Jurkat, Clone E6-1 (cell line): ENCODE measurements at regions not wholly inside any gene's neighbourhood (a gene's known extent, or its start where the extent isn't known, plus 50 kb on each side); places are given as distances from the start of the nearest gene placed in this dataset.
"Not testable (repeated sequence)": the region's sequence is repeated elsewhere in the genome, so short reads cannot be mapped to it uniquely, and the experiment has no call there.

Source experiments
- DNase-seq: peaks from one replicate; pipeline ENCODE4 v3.0.0-alpha.2; 2011; ENCODE audit warnings: low read depth, low spot score
- H3K4me3 ChIP-seq: 2 replicates; pipeline ENCODE4 v1.5.1; 2011; ENCODE audit warnings: mild to moderate bottlenecking, low read length, control low read depth, moderate library complexity

DNA sequence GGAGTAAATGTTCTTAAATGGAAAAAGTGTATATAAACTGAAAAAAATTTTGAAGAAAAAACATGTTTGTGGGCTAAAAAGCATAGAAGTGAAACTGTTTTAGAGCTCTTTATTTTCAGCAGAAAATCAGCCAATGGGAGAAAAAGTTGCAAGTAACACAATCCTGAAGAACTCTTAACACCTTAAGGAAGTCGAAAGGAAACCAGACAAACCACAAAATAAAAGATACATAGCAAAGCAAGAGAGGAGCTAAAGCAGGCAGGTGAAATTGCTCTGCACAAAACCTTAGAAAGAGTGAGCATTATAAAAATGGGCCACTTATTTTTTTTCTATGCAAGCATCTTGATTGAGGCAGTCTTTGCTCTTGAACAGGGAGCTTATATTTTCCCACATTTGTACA, 300.5 kb downstream of the RAP2B start:
- no peak overlapping the region for H3K4me3 ChIP-seq
- peak; percentile 23 for DNase-seq

DNA sequence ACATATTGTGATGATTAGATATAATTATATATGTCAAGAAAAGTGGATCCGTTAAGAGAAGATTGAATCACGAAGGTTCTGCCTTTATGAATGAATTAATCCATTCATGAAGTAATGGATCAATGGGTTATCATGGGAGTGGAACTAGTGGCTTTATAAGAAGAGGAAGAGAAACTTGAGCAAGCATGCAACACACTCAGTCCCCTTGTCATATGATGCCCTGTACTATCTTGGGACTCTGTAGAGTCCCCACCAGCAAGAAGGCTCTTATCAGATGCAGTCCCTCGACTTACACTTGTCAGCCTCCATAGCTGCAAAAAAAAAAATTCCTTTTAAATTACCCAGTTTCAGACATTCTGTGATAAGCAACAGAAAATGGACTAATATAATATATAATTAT, 301.9 kb downstream of the RAP2B start:
- no peak for DNase-seq

DNA sequence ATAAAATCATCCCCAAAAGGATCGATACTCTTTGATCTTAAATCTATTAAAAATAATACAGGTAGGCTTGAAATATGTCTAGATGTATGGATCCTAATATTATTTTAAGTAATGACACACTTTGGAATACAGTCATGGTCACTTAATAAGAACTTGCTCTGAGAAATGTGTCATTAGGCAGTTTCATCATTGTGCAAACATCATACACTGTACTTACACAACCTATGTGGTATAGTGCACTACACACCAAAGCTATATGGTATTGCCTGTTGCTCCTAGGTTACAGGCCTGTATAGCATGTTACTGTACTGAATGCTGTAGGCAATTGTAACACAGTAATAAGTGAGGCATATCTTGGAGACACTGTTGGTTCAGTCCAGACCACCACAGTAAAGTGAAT, 307.1 kb downstream of the RAP2B start:
- H3K4me3 ChIP-seq, result no peak overlapping the region
- DNase-seq, result no peak

More for the DNA sequence above, 301.9 kb downstream of the RAP2B start:
- no peak overlapping the region for H3K4me3 ChIP-seq

DNA sequence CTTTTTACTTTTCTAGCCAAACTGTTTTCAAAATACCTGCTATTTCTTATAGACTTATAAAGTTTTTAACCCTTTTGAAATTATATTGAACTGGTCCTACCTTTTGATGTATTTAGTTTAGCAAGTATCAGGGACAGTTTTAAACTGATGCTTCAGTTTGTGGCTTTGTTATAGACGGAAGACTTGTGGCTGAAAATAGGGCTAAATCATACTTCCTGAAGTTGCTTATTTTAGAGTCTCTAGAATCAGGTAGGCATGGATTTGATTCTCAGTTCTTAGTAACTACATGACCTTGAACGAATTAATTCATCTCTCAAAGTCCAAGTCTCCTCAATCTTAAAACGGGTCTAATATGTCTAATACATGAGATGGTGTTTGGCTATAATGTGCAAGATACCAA, 322.8 kb downstream of the RAP2B start:
- H3K4me3 ChIP-seq, result no peak overlapping the region
- DNase-seq, result no peak

DNA sequence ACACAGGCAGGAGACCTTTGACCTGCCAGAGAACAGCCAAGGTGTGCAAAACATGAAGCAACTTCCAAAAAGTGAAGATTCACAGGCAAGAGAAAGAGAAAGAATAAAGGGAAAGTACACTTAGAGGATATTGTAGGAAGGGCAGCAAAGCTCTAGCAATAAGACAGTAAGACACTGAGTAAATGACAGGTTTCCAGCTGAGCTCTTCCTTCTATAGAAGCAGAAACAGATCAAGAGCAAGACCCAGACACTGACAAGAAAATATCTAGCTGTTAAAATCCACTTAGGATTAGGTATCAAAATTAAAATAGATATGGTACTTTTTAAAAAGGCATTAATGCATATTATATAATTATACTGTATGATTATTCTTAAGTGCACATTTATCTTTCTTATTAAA, 333.4 kb downstream of the RAP2B start:
- no peak overlapping the region for H3K4me3 ChIP-seq
- DNase-seq, result no peak

DNA sequence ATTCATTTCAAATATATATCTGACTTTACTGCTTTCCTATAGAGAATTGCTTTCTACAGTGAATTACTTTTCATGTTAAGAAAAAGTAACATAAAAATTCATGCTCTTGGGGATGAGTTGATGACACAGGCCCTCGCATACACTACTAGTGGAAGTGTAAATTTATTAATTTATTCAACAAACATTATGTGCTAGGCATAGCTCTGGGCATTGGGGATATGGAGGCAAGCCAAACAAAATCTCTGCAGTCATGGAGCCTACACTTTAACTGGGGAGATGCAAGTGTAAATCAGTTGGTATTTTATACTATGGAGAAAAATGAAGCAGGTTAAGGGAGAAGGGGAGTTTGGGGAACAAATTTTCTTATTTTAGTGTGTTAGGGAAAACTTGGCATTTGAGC, 340.7 kb downstream of the RAP2B start:
- H3K4me3 ChIP-seq, result no peak overlapping the region
- no peak for DNase-seq

DNA sequence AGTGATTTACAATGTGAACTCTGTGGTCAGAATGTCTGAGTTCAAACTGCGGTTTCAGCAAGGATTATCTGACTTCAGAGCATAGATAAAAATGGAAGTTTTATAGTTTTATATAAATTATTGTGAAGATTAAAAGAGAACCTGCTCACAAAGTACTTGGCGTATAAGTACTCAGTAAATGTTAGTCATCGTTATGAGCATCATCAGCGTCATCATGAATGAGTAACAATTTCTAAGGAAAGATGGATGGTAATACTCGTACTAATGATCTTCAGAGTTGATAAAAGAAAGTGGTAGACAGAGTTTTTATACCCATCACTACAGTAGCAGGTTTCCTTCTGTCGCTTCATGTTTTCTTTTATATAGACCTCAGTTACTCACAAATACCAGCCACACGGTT, 341.8 kb downstream of the RAP2B start:
- no peak for DNase-seq
- no peak overlapping the region for H3K4me3 ChIP-seq

DNA sequence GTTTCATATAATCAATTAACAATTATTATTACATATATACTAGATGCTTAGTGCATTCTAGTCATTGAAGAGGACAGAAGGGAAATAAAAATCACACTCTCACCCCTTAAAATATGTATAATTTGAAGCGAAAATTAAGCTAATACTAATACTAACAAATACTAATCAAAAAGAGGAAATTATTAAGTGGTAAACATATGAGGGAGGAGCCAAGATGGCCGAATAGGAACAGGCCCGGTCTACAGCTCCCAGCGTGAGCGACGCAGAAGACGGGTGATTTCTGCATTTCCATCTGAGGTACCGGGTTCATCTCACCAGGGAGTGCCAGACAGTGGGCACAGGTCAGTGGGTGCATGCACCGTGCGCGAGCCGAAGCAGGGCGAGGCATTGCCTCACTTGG, 344.2 kb downstream of the RAP2B start:
- H3K4me3 ChIP-seq, DNase-seq: not testable (repeated sequence)

DNA sequence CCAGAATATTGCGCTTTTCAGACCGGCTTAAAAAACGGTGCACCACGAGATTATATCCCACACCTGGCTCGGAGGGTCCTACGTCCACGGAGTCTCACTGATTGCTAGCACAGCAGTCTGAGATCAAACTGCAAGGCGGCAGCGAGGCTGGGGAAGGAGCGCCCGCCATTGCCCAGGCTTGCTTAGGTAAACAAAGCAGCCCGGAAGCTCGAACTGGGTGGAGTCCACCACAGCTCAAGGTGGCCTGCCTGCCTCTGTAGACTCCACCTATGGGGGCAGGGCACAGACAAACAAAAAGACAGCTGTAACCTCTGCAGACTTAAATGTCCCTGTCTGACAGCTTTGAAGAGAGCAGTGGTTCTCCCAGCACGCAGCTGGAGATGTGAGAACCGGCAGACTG, 344.7 kb downstream of the RAP2B start:
- not testable (repeated sequence) for DNase-seq, H3K4me3 ChIP-seq

DNA sequence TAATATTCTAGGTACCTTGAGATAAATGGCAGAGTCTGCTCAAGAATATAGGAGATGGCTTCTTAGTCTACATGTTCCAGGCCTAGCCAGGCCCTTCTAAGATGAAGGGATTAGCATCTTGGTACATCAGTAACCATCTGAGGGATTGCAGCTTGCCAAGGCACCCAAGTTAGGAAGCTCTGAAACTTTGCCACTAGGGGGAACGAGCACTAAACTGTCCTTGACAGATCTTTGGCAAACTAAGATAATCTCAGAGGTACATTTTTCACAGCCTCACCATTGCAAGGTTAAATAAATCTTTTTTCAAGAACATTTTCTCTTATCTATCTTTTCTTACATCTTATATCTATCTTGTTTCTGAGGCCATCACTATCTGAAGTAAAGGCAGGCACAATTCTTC, 351.2 kb downstream of the RAP2B start:
- H3K4me3 ChIP-seq, result no peak overlapping the region
- DNase-seq, result peak; percentile 8

DNA sequence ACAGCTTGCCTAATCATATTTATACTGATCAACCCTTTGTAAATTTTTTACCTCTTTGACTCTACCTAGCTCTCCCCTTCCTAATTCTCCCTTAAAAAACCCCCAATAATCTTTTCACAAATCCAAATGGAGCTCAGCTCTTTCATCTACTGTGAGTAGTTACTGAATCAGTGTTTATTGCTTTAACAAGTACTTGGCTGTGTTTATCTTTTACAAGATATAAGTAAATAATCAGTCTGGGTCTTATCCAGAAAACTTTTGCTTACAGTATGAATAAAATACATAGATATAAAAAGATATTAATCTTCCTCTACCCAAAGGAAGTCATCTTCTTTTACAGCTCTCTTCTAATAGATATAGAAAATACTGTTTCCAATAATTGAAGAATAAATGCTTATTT, 366.4 kb downstream of the RAP2B start:
- no peak overlapping the region for H3K4me3 ChIP-seq
- DNase-seq, result no peak

DNA sequence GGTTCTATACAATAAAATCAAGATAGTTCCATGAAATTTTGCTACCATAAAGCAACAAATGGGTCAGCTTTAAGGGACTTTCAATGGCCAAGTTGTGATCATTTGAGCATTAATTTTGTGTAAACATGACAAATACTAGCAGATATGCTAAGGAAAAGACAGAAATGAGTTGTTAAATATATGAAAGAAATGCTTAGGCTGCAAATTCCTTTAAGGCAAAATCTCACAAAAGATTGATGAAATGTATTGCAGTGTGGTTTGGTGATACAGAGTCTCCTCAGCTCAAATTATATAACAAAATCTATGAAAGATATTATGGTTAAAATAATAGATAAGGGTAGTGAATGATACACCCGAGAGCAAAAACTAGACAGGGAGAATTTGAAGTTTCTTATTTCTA, 377.2 kb downstream of the RAP2B start:
- H3K4me3 ChIP-seq, result no peak overlapping the region
- no peak for DNase-seq

DNA sequence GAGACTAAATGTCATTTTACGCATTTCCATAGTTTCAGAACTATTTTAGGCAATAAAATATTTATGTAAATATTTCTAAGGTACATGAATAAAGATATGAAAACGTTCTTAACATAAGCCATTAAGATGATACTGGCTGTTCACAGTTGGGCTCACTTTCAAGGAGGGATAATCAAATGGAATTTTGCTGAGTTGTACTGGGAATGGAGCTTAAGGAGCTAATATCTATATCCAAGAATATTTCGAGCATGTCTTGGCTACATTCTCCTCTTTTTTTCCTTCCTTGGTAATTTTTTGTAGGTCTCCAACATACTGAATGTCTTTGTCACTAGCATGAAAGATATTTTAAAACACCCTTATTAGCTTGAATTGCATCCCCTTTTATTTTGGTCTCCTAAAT, 383.4 kb downstream of the RAP2B start:
- no peak overlapping the region for H3K4me3 ChIP-seq
- DNase-seq, result no peak

DNA sequence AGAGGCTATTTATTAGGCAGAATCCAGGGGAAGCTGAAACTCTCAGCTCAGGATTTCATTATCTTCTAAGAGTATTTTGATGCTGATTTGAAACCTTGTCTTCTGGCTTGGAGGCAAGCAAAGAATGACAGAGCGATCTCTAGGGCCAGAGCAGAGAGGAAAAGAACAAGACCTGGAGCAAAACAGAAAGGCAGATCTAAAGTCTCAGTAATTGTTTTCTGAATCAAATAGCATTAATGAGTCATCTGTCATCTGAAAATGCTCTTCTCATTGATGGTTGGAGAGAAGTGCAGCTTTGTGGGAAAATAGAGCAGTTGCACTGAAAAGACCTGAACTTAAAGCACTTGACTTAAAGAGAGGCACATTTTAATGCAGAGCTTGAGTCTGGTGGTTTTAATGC, 385.9 kb downstream of the RAP2B start:
- H3K4me3 ChIP-seq, result no peak overlapping the region
- no peak for DNase-seq

DNA sequence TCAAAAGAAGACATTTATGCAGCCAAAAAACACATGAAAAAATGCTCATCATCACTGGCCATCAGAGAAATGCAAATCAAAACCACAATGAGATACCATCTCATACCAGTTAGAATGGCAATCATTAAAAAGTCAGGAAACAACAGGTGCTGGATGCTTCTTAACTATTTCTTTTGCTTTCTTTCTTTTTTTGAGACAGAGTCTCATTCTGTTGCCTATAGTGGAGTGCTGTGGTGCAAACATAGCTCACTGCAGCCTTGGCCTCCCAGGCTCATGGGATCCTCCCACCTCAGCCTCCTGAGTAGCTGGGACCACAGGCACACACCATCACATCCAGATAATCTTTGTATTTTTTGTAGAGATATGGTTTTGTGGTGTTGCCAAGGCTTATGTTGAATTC, 387.7 kb downstream of the RAP2B start:
- H3K4me3 ChIP-seq, DNase-seq: not testable (repeated sequence)

DNA sequence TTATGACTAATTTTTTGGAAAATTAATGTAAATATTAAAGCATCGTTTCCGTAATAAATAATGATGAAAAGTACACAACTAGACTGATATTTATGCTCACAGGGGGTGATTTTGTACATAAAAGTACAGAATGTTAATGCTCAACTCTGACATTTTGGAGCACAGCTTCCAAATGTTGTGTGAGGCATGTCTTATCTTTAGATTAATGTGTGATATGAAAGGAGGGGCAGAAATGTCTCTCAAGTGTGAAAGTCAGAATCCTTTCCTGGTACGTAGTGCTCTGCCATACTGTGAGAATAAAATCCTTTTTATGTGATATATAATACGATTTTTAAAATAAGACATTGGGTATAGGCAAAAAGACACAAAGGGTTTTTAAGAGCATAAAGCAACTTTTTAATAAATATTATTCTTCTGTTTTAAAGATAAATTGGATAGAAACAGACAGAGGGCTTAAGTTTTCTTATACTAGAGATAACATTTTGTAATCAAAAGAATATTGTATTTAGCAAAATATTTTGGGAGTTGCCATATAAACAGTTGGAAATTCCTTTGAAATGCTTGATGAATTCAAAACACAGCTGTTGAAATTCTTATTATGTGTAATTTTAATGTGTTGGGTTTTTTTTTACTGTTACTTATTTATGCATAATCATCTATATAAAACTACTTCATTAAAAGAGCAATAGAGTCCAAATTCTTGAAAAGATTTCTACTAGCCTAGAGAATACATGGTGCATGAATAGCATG, 389.7 kb downstream of the RAP2B start:
- no peak overlapping the region for H3K4me3 ChIP-seq

DNA sequence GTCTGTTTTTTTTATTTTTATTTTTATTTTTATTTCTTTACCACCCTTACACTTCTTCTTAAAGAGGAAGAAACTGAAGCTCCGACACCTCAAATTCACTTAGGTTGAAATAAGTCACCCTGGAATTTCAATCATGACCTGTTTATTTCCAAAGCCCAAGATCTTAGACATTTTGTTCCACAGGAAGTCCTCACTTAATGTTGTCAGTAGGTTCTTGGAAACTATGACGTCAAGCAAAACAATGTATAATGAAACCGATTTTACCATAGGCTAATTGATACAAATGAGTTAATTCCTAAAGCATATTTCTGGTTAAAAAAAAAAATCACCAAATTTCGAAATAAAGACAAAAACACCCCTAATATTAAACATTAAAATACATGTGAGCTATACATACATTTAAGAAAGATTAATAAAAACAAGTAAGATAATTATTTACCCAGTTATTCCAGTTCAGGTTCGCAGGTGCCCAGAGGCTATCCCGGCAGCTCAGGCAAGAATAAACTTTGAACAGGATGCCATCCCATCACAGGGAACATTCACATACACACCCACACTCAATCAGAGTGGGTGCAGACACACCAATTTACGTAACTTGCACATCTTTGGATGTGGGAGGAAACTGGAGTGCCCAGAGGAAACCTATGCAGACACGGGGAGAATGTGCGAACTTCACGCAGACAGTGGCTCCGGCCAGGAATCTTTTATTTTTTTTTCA, 391.0 kb downstream of the RAP2B start:
- no peak for DNase-seq

More for the DNA sequence above, 389.7 kb downstream of the RAP2B start:
- no peak for DNase-seq

DNA sequence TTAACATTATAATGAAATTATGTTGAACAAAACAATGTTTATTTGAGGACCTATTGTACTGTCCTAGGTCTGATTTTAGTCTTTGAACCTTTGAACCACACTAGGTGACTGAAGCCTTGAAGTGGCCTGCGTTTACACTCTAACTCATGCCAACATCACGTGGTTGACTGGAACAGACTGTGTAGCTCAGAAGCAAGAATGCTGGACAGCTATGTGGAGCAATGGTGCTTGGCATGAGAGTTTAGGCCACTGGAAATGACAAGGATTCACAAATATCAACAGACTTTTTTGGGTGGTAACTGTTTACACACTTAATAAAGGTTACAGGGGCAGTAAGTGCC, 391.5 kb downstream of the RAP2B start:
- DNase-seq, result no peak
- no peak overlapping the region for H3K4me3 ChIP-seq

More for the DNA sequence above, 391.0 kb downstream of the RAP2B start:
- no peak overlapping the region for H3K4me3 ChIP-seq

DNA sequence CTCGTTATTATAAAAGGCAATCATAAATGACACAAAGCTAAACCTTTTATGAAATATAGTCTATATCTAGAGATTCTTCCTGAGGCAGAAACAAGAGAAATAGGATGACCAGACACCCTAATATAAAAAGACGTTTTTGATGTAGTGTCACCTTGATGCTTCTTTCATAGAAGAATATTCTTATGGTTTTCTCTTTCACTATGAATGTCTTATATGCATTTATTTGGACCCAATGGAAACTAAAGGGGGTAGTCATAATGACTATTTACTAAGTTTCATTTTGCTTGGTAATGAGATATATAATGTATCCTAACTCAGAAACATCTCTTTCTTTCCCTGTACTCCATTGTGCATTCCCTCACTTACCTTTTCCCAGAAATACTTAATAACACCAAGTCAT, 393.9 kb downstream of the RAP2B start:
- no peak for DNase-seq
- no peak overlapping the region for H3K4me3 ChIP-seq

DNA sequence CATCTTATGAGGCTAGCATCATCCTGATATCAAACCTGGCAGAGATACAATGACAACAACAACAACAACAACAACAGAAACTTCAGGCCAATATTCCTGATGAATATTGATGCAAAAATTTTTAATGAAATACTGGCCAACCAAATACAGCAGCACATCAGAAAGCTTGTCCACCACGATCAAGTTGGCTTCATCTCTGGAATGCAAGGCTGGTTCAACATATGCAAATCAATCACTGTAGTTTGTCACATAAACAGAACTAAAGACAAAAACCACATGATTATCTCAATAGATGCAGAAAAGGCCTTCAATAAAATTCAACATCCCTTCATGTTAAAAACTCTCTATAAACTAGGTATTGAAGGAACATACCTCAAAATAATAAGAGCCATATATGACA, 397.3 kb downstream of the RAP2B start:
- DNase-seq, H3K4me3 ChIP-seq: not testable (repeated sequence)

DNA sequence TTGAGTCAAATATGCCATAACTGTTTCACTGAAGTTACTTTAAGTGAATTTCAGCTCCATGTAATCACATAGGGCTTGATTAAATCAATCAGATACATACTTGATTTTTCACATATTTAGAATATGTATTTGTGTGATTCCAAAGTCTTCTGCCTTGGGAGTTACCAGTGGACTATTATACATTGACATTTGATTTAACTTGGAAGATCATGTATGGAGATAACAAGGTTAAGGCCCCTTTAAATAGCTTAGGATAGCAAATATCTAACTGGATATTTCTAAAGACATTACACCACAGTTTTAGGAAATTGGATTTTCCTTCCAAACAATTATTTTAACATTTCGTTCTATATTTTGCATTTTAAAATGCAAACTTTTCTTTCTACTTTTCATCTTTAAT, 405.0 kb downstream of the RAP2B start:
- DNase-seq, result no peak
- H3K4me3 ChIP-seq, result no peak overlapping the region
